HCT116 (cell line): ENCODE measurements at regions not wholly inside any gene's neighbourhood (a gene's known extent, or its start where the extent isn't known, plus 50 kb on each side); places are given as distances from the start of the nearest gene placed in this dataset.

Source experiments
- ATAC-seq: fragments of 200-7000 bp; cut with Tn5 transposase; 2 replicates; pipeline ENCODE4 v1.9.1; 2020; ENCODE audit warnings: mild to moderate bottlenecking, moderate library complexity
- BruUV-seq: library from RNA; stranded (reverse); fragments of 400-500 nt; replicated peaks from 2 replicates; lab custom pipeline; 2021; lab: Mats Ljungman, UMichigan
- CTCF ChIA-PET: fragments of 300-600 bp; sonication (Branson Sonifier 250); formaldehyde crosslinking; loops from one replicate; lab custom pipeline; 2021; ENCODE audit warnings: antibody characterized with exemption; lab: Charles Lee
- POLR2A ChIA-PET: fragments of 300-600, 350-600 bp; sonication (Branson Sonifier 250); formaldehyde crosslinking; loops from one replicate; lab custom pipeline; 2021; ENCODE audit warnings: antibody characterized with exemption; lab: Charles Lee
- RAD21 ChIA-PET, 2 experiments: fragments of 300-600 bp; sonication (Branson Sonifier 250); formaldehyde crosslinking; loops; one replicate each; lab custom pipeline; 2023; ENCODE audit warnings: low total read pairs in 2 of 2; ENCODE audit not compliant: uncharacterized antibody in 2 of 2, unreplicated experiment in 2 of 2, low non-redundant PET in 1 of 2; lab: Charles Lee
- DNase-seq: peaks from one replicate; pipeline ENCODE4 v3.0.0-alpha.2; 2010; ENCODE audit warnings: low read depth, low spot score
- H2AFZ ChIP-seq: fragments of 200-600 bp; shearing (Covaris generic), sonication (generic); 2 replicates; pipeline ENCODE4 v1.6.1; 2017; ENCODE audit warnings: low read depth, mixed run types, mixed read lengths, antibody characterized with exemption, low read length; ENCODE audit not compliant: poor library complexity, severe bottlenecking
- H3K27ac ChIP-seq: 2 replicates; pipeline ENCODE4 v1.5.1; 2012; ENCODE audit warnings: low read depth, low read length
- H3K27me3 ChIP-seq: fragments of 200-600 bp; sonication (generic); 2 replicates; pipeline ENCODE4 v1.6.1; 2016; ENCODE audit warnings: mixed run types, low read length, mixed read lengths; ENCODE audit not compliant: insufficient read depth
- H3K36me3 ChIP-seq, 2 experiments: fragments of 200-500 bp in 1 of 2; fragments of 200-600 bp in 1 of 2; sonication (Bioruptor generic) in 1 of 2; sonication (generic) in 1 of 2; 2 replicates each; pipeline versions ENCODE4 v1.5.1 to v1.6.1; 2014 to 2016; ENCODE audit warnings: low read length in 2 of 2, inconsistent platforms in 1 of 2, mixed read lengths in 1 of 2, mixed run types in 1 of 2; ENCODE audit not compliant: insufficient read depth in 2 of 2, control insufficient read depth in 1 of 2
- H3K4me1 ChIP-seq, 2 experiments: fragments of 200-600 bp in 1 of 2; sonication (generic) in 1 of 2; 2 replicates each; pipeline versions ENCODE4 v1.5.1 to v1.6.1; 2012 to 2017; ENCODE audit warnings: low read length in 2 of 2, inconsistent platforms in 1 of 2, mild to moderate bottlenecking in 1 of 2, mixed read lengths in 1 of 2, mixed run types in 1 of 2, moderate library complexity in 1 of 2; ENCODE audit not compliant: insufficient read depth in 2 of 2, control insufficient read depth in 1 of 2
- H3K4me2 ChIP-seq: fragments of 200-600 bp; sonication (generic); 2 replicates; pipeline ENCODE4 v1.6.1; 2017; ENCODE audit warnings: mixed run types, low read length, mixed read lengths
- H3K4me3 ChIP-seq, 2 experiments: fragments of 200-600 bp in 1 of 2; sonication (generic) in 1 of 2; replicated peaks in 1 of 2; 2 replicates each; pipeline ENCODE4 v1.5.1; 2011 to 2016; ENCODE audit warnings: low read length in 2 of 2, control low read depth in 1 of 2, low read depth in 1 of 2, mild to moderate bottlenecking in 1 of 2, mixed read lengths in 1 of 2, mixed run types in 1 of 2
- H3K79me2 ChIP-seq: fragments of 200-600 bp; sonication (generic); 2 replicates; pipeline ENCODE4 v1.6.1; 2017; ENCODE audit warnings: mild to moderate bottlenecking, mixed run types, low read length, moderate library complexity, mixed read lengths; ENCODE audit not compliant: insufficient read depth
- H3K9ac ChIP-seq: fragments of 200-600 bp; sonication (generic); 2 replicates; pipeline ENCODE4 v1.6.1; 2016; ENCODE audit warnings: low read length, mixed read lengths
- H3K9me2 ChIP-seq: fragments of 200-600 bp; sonication (generic), shearing (Covaris generic); 2 replicates; pipeline ENCODE4 v1.6.1; 2017; ENCODE audit warnings: mixed run types, mild to moderate bottlenecking, moderate library complexity; ENCODE audit not compliant: insufficient read depth
- H3K9me3 ChIP-seq, 2 experiments: fragments of 200-500 bp in 1 of 2; fragments of 200-600 bp in 1 of 2; sonication (Bioruptor generic) in 1 of 2; sonication (generic) in 1 of 2; 2 replicates each; pipeline ENCODE4 v1.6.1; 2014 to 2017; ENCODE audit warnings: low read length in 2 of 2, mixed read lengths in 2 of 2, inconsistent platforms in 1 of 2, low read depth in 1 of 2, mild to moderate bottlenecking in 1 of 2, mixed run types in 1 of 2, moderate library complexity in 1 of 2; ENCODE audit not compliant: control insufficient read depth in 1 of 2, insufficient read depth in 1 of 2
- H4K20me1 ChIP-seq: fragments of 200-600 bp; sonication (generic), shearing (Covaris generic); 2 replicates; pipeline ENCODE4 v1.6.1; 2017; ENCODE audit warnings: mixed run types, mild to moderate bottlenecking, moderate library complexity; ENCODE audit not compliant: insufficient read depth
- CTCF ChIP-seq, 3 experiments: fragments of 200-600 bp in 1 of 3; sonication (generic) in 1 of 3; IDR thresholded peaks in 2 of 3; conservative IDR thresholded peaks in 1 of 3; 2 replicates each; pipeline ENCODE4 v1.5.1; 2012 to 2017; ENCODE audit warnings: low read depth in 2 of 3, low read length in 2 of 3, antibody characterized with exemption in 1 of 3, borderline replicate concordance in 1 of 3, control low read depth in 1 of 3, mild to moderate bottlenecking in 1 of 3, mixed read lengths in 1 of 3, mixed run types in 1 of 3, moderate library complexity in 1 of 3; ENCODE audit not compliant: insufficient read depth in 1 of 3
- EGR1 ChIP-seq: IDR thresholded peaks from 2 replicates; pipeline ENCODE4 v1.6.1; 2012; ENCODE audit warnings: low read depth
- POLR2AphosphoS5 ChIP-seq: IDR thresholded peaks from 2 replicates; pipeline ENCODE4 v1.6.1; 2011; ENCODE audit warnings: mild to moderate bottlenecking, low read depth, low read length, moderate library complexity
- RAD21 ChIP-seq: IDR thresholded peaks from 2 replicates; pipeline ENCODE4 v1.6.1; 2012; ENCODE audit warnings: low read depth, mild to moderate bottlenecking
- REST ChIP-seq: IDR thresholded peaks from 2 replicates; pipeline ENCODE4 v1.6.1; 2012; ENCODE audit warnings: low read depth
- SP1 ChIP-seq: IDR thresholded peaks from 2 replicates; pipeline ENCODE4 v1.6.1; 2012; ENCODE audit warnings: low read depth
- ZFX ChIP-seq: fragments of 450-650 bp; IDR thresholded peaks from 2 replicates; pipeline ENCODE4 v1.6.1; 2017
- intact Hi-C: fragments of 100-400 bp; cut with micrococcal nuclease; formaldehyde crosslinking; loops from 2 replicates; pipeline ENCODE4 v1.10.0; 2022

GRCh38 chr5:93208141-93208751, 372.8 kb downstream of the NR2F1-AS1 start:
- Histone ChIP-seq H2AFZ (no peak overlapping the region), H3K36me3 (no peaks in the 10 kb centered on the region), H3K4me1 (no peaks in the 10 kb centered on the region), H3K27me3 (no peaks in the 10 kb centered on the region), H3K79me2 (no peaks in the 10 kb centered on the region), H3K4me3 (no peak overlapping the region), H3K9me3 (no peaks in the 10 kb centered on the region), H4K20me1 (no peaks in the 10 kb centered on the region), H3K4me2 (no peak overlapping the region), H3K27ac (no peak overlapping the region), H3K9me2 (no peaks in the 10 kb centered on the region), H3K9ac (no peak overlapping the region)
- RAD21 ChIA-PET: no interaction called here
- BruUV-seq: no TSS peak
- intact Hi-C loops: no loop called here
- DNase-seq (no peak), ATAC-seq (no peak)
- POLR2A ChIA-PET: no interaction called here
- CTCF ChIA-PET: no interaction called here
- TF ChIP-seq RAD21 (no peak), SP1 (no peak), CTCF (IDR thresholded peaks at IDR 0.05 in 2 of 3, conservative IDR thresholded peaks at IDR 0.05 in 1 of 3; ENCODE audit: borderline replicate concordance in 1 of 3, insufficient read depth in 1 of 3, low read depth in 2 of 3, low read length in 2 of 3) (no peak)

GRCh38 chr5:93206203-93206602, 374.8 kb downstream of the NR2F1-AS1 start:
- ChIA-PET CTCF (no interaction called here), POLR2A (no interaction called here), RAD21 (no interaction called here)
- H3K4me2 ChIP-seq: no peak overlapping the region
- H4K20me1 ChIP-seq: no peaks in the 10 kb centered on the region
- no peak overlapping the region for H3K4me3 ChIP-seq
- no peaks in the 10 kb centered on the region for H3K9me2 ChIP-seq
- no peaks in the 10 kb centered on the region for H3K36me3 ChIP-seq
- 0 out of 4 replicates have a peak, but pooled peaks cover 0 to 2% of the 10 kb centered on the region in 2 experiments for H3K4me1 ChIP-seq
- H3K27ac ChIP-seq: no peak overlapping the region
- BruUV-seq: no TSS peak
- H3K27me3 ChIP-seq: no peaks in the 10 kb centered on the region
- no peak overlapping the region for H3K9ac ChIP-seq
- ATAC-seq (no peak), DNase-seq (no peak)
- no peak overlapping the region for H2AFZ ChIP-seq
- TF ChIP-seq REST (no peak), EGR1 (no peak), ZFX (no peak), POLR2AphosphoS5 (no peak)
- no peaks in the 10 kb centered on the region for H3K79me2 ChIP-seq
- no peaks in the 10 kb centered on the region for H3K9me3 ChIP-seq
- intact Hi-C loops: no loop called here
